Effector memory CD8-positive, alpha-beta T cell (primary cell): ENCODE measurements at regions not wholly inside any gene's neighbourhood (a gene's known extent, or its start where the extent isn't known, plus 50 kb on each side); places are given as distances from the start of the nearest gene placed in this dataset.

Source experiments
- ATAC-seq: fragments of 150-1000 bp; cut with Tn5 transposase; replicated peaks from 2 replicates; pipeline ENCODE4 v1.10.0; 2021; ENCODE audit warnings: mild to moderate bottlenecking, moderate library complexity
- DNase-seq, 3 experiments: peaks; one replicate each; pipeline ENCODE4 v3.0.0; 2021
- H3K27ac Mint-ChIP-seq, 2 donors: one replicate each; pipeline ENCODE4 v1.8.0; 2022; ENCODE audit warnings: mild to moderate bottlenecking in 2 of 2, mixed read lengths in 2 of 2, moderate library complexity in 2 of 2
- H3K27me3 Mint-ChIP-seq, 2 donors: one replicate each; pipeline ENCODE4 v1.8.0; 2022; ENCODE audit warnings: mixed read lengths in 2 of 2
- H3K36me3 Mint-ChIP-seq: one replicate; pipeline ENCODE4 v1.8.0; 2022; ENCODE audit warnings: mild to moderate bottlenecking, moderate library complexity, mixed read lengths; ENCODE audit not compliant: insufficient read depth
- H3K4me1 Mint-ChIP-seq, 2 donors: one replicate each; pipeline ENCODE4 v1.8.0; 2022; ENCODE audit warnings: low read depth in 2 of 2, mixed read lengths in 2 of 2
- H3K4me3 Mint-ChIP-seq, 2 donors: one replicate each; pipeline ENCODE4 v1.8.0; 2022; ENCODE audit warnings: mild to moderate bottlenecking in 2 of 2, mixed read lengths in 2 of 2, moderate library complexity in 2 of 2
- H3K9me3 Mint-ChIP-seq, 2 donors: one replicate each; pipeline ENCODE4 v1.8.0; 2022; ENCODE audit warnings: mixed read lengths in 2 of 2

GRCh38 chr4:155600244-155600643 is 66.4 kb upstream of the GUCY1A1 start:
- DNase-seq (no peak), ATAC-seq (no peak)
- H3K27me3 Mint-ChIP-seq = no peaks in the 10 kb centered on the region
- no peak overlapping the region for H3K4me3 Mint-ChIP-seq
- no peaks in the 10 kb centered on the region for H3K36me3 Mint-ChIP-seq
- H3K27ac Mint-ChIP-seq = no peak overlapping the region
- no peaks in the 10 kb centered on the region for H3K4me1 Mint-ChIP-seq
- no peaks in the 10 kb centered on the region for H3K9me3 Mint-ChIP-seq

- no peaks in the 10 kb centered on the region for H3K36me3 Mint-ChIP-seq
- H3K27ac Mint-ChIP-seq = no peak overlapping the region
- no peaks in the 10 kb centered on the region for H3K9me3 Mint-ChIP-seq
- H3K4me1 Mint-ChIP-seq = no peaks in the 10 kb centered on the region
- no peaks in the 10 kb centered on the region for H3K27me3 Mint-ChIP-seq
- DNase-seq (no peak), ATAC-seq (no peak)
- no peak overlapping the region for H3K4me3 Mint-ChIP-seq
These were observed 67.1 kb upstream of the GUCY1A1 start for GRCh38 chr4:155599596-155599995.

GRCh38 chr4:155599085-155599484 is 67.6 kb upstream of the GUCY1A1 start:
- H3K4me3 Mint-ChIP-seq = no peak overlapping the region
- H3K4me1 Mint-ChIP-seq = no peaks in the 10 kb centered on the region
- ATAC-seq (no peak), DNase-seq (no peak)
- no peaks in the 10 kb centered on the region for H3K36me3 Mint-ChIP-seq
- no peak overlapping the region for H3K27ac Mint-ChIP-seq
- H3K27me3 Mint-ChIP-seq = no peaks in the 10 kb centered on the region
- no peaks in the 10 kb centered on the region for H3K9me3 Mint-ChIP-seq

- Mint-ChIP-seq H3K27ac (no peak overlapping the region), H3K27me3 (no peaks in the 10 kb centered on the region)
- no peak for DNase-seq
These were observed 68.7 kb upstream of the GUCY1A1 start for GRCh38 chr4:155597933-155598451.

GRCh38 chr4:155597281-155597680 is 69.4 kb upstream of the GUCY1A1 start:
- no peaks in the 10 kb centered on the region for H3K9me3 Mint-ChIP-seq
- H3K27ac Mint-ChIP-seq = no peak overlapping the region
- no peaks in the 10 kb centered on the region for H3K4me1 Mint-ChIP-seq

More at GRCh38 chr4:155597933-155598451, 68.7 kb upstream of the GUCY1A1 start:
- ATAC-seq = no peak
- Mint-ChIP-seq H3K36me3 (no peaks in the 10 kb centered on the region), H3K4me3 (no peak overlapping the region), H3K9me3 (no peaks in the 10 kb centered on the region), H3K4me1 (no peaks in the 10 kb centered on the region)

GRCh38 chr4:155593793-155594192 is 72.9 kb upstream of the GUCY1A1 start:
- DNase-seq = no peak
- H3K27ac Mint-ChIP-seq = no peak overlapping the region
- H3K4me1 Mint-ChIP-seq = no peaks in the 10 kb centered on the region
- no peaks in the 10 kb centered on the region for H3K36me3 Mint-ChIP-seq
- ATAC-seq = no peak
- no peaks in the 10 kb centered on the region for H3K27me3 Mint-ChIP-seq
- no peak overlapping the region for H3K4me3 Mint-ChIP-seq
- H3K9me3 Mint-ChIP-seq = peaks cover 0 to 3% of the 10 kb centered on the region in 2 donors

More at GRCh38 chr4:155597281-155597680, 69.4 kb upstream of the GUCY1A1 start:
- no peak for DNase-seq
- no peak for ATAC-seq
- no peaks in the 10 kb centered on the region for H3K36me3 Mint-ChIP-seq
- H3K27me3 Mint-ChIP-seq = no peaks in the 10 kb centered on the region
- H3K4me3 Mint-ChIP-seq = no peak overlapping the region

GRCh38 chr4:155592938-155593297 is 73.7 kb upstream of the GUCY1A1 start:
- Mint-ChIP-seq H3K4me3 (no peak overlapping the region), H3K9me3 (peaks cover 0 to 4% of the 10 kb centered on the region in 2 donors), H3K27me3 (no peaks in the 10 kb centered on the region), H3K27ac (no peak overlapping the region), H3K4me1 (no peaks in the 10 kb centered on the region), H3K36me3 (no peaks in the 10 kb centered on the region)
- ATAC-seq (no peak), DNase-seq (no peak)

GRCh38 chr4:155592179-155592937 is 74.3 kb upstream of the GUCY1A1 start:
- Mint-ChIP-seq H3K4me1 (no peaks in the 10 kb centered on the region), H3K27ac (no peak overlapping the region), H3K9me3 (peaks cover 0 to 4% of the 10 kb centered on the region in 2 donors), H3K27me3 (no peaks in the 10 kb centered on the region), H3K36me3 (no peaks in the 10 kb centered on the region), H3K4me3 (no peak overlapping the region)
- ATAC-seq (no peak), DNase-seq (no peak)

- no peaks in the 10 kb centered on the region for H3K4me1 Mint-ChIP-seq
- H3K4me3 Mint-ChIP-seq = no peak overlapping the region
- H3K27ac Mint-ChIP-seq = no peak overlapping the region
- H3K27me3 Mint-ChIP-seq = no peaks in the 10 kb centered on the region
- no peak for DNase-seq
- ATAC-seq = no peak
- peaks cover 0 to 4% of the 10 kb centered on the region in 2 donors for H3K9me3 Mint-ChIP-seq
- H3K36me3 Mint-ChIP-seq = no peaks in the 10 kb centered on the region
These were observed 74.9 kb upstream of the GUCY1A1 start for GRCh38 chr4:155591738-155592143.

GRCh38 chr4:155590796-155591585 is 75.7 kb upstream of the GUCY1A1 start:
- Mint-ChIP-seq H3K36me3 (no peaks in the 10 kb centered on the region), H3K27ac (no peak overlapping the region), H3K4me1 (no peaks in the 10 kb centered on the region), H3K4me3 (no peak overlapping the region), H3K27me3 (no peaks in the 10 kb centered on the region), H3K9me3 (peaks cover 0 to 4% of the 10 kb centered on the region in 2 donors)
- ATAC-seq = no peak
- no peak for DNase-seq

GRCh38 chr4:155588437-155588836 is 78.2 kb upstream of the GUCY1A1 start:
- Mint-ChIP-seq H3K9me3 (peaks cover 4% of the 10 kb centered on the region in 2 donors), H3K36me3 (no peaks in the 10 kb centered on the region), H3K27me3 (no peaks in the 10 kb centered on the region), H3K27ac (no peak overlapping the region), H3K4me1 (no peaks in the 10 kb centered on the region), H3K4me3 (no peak overlapping the region)
- ATAC-seq (no peak), DNase-seq (no peak)

- H3K9me3 Mint-ChIP-seq = peaks cover 4 to 10% of the 10 kb centered on the region in 2 donors
- ATAC-seq (no peak), DNase-seq (no peak)
- peaks cover 0 to 3% of the 10 kb centered on the region in 2 donors for H3K4me1 Mint-ChIP-seq
- H3K4me3 Mint-ChIP-seq = no peak overlapping the region
- no peaks in the 10 kb centered on the region for H3K36me3 Mint-ChIP-seq
- H3K27ac Mint-ChIP-seq = no peak overlapping the region
- no peaks in the 10 kb centered on the region for H3K27me3 Mint-ChIP-seq
These were observed 78.9 kb upstream of the GUCY1A1 start for GRCh38 chr4:155587766-155588165.

- no peaks in the 10 kb centered on the region for H3K36me3 Mint-ChIP-seq
- ATAC-seq (no peak), DNase-seq (no peak)
- H3K9me3 Mint-ChIP-seq = peaks cover 4 to 10% of the 10 kb centered on the region in 2 donors
- H3K27ac Mint-ChIP-seq = no peak overlapping the region
- no peaks in the 10 kb centered on the region for H3K27me3 Mint-ChIP-seq
- H3K4me3 Mint-ChIP-seq = no peak overlapping the region
- peaks cover 0 to 3% of the 10 kb centered on the region in 2 donors for H3K4me1 Mint-ChIP-seq
These were observed 83.6 kb upstream of the GUCY1A1 start for GRCh38 chr4:155582971-155583437.

- ATAC-seq (no peak), DNase-seq (no peak)
- Mint-ChIP-seq H3K4me1 (peaks cover 0 to 3% of the 10 kb centered on the region in 2 donors), H3K27me3 (no peaks in the 10 kb centered on the region), H3K27ac (no peak overlapping the region), H3K9me3 (peaks cover 3 to 10% of the 10 kb centered on the region in 2 donors), H3K4me3 (no peak overlapping the region), H3K36me3 (no peaks in the 10 kb centered on the region)
These were observed 84.6 kb upstream of the GUCY1A1 start for GRCh38 chr4:155582041-155582440.
